Lower leg skin (tissue), 4 donors: ENCODE measurements at regions not wholly inside any gene's neighbourhood (a gene's known extent, or its start where the extent isn't known, plus 50 kb on each side); places are given as distances from the start of the nearest gene placed in this dataset.

ENCODE experiments used
- DNase-seq, 2 donors: peaks; one replicate each; pipeline ENCODE4 v3.0.0-alpha.2; 2019; ENCODE audit warnings: low spot score in 2 of 2
- H3K4me3 ChIP-seq: fragments of 200-600 bp; sonication (generic); 2 replicates; pipeline ENCODE4 v1.5.1; 2017; ENCODE audit warnings: mild to moderate bottlenecking, low read depth; ENCODE audit not compliant: poor library complexity, severe bottlenecking
- CTCF ChIP-seq, 3 donors: fragments of 450-650 bp; IDR thresholded peaks; one replicate each; pipeline ENCODE4 v1.5.1; 2016; ENCODE audit warnings: antibody characterized with exemption in 3 of 3, mild to moderate bottlenecking in 3 of 3, moderate library complexity in 2 of 3
- POLR2A ChIP-seq, 2 donors: fragments of 450-650 bp; IDR thresholded peaks; one replicate each; pipeline ENCODE4 v1.6.1; 2016 to 2017; ENCODE audit warnings: antibody characterized with exemption in 2 of 2, mild to moderate bottlenecking in 1 of 2, moderate library complexity in 1 of 2
- WGBS, 2 donors: methylation state at CpG; one replicate each; pipeline ENCODE4 v1.1.5; 2018; 5-methylcytosine and 5-hydroxymethylcytosine counted together
- intact Hi-C: fragments of 100-400 bp; cut with DNase I; formaldehyde crosslinking; loops from one replicate; pipeline ENCODE4 v1.15.0; 2023; ENCODE audit warnings: low total_unique reads

- WGBS, 2 donors = 70 to 72% methylated on average over 3 of the region's 3 CpGs
These were observed 942.5 kb upstream of the ZWINT start for GRCh38 chr10:57303566-57303965.

GRCh38 chr10:57300718-57301117 lies 939.7 kb upstream of the ZWINT start:
- intact Hi-C loops = no loop called here
- no peak for TF ChIP-seq CTCF (IDR thresholded peaks at IDR 0.05)
- TF ChIP-seq POLR2A (IDR thresholded peaks at IDR 0.05) = no peak
- DNase-seq = no peak
- H3K4me3 ChIP-seq = no peak overlapping the region
- WGBS, 2 donors = 89 to 90% methylated on average over 3 of the region's 3 CpGs

More at GRCh38 chr10:57303566-57303965, 942.5 kb upstream of the ZWINT start:
- TF ChIP-seq CTCF (IDR thresholded peaks at IDR 0.05) = no peak
- TF ChIP-seq POLR2A (IDR thresholded peaks at IDR 0.05) = no peak
- DNase-seq = no peak
- intact Hi-C loops = no loop called here
- no peak overlapping the region for H3K4me3 ChIP-seq

- DNase-seq = no peak
- H3K4me3 ChIP-seq = no peak overlapping the region
- TF ChIP-seq CTCF (IDR thresholded peaks at IDR 0.05) (no peak), POLR2A (IDR thresholded peaks at IDR 0.05) (no peak)
- WGBS, 2 donors = 42 to 64% methylated on average over 1 of the region's 1 CpG
- intact Hi-C loops = no loop called here
These were observed 933.6 kb upstream of the ZWINT start for GRCh38 chr10:57294698-57295097.

- H3K4me3 ChIP-seq = no peak overlapping the region
- DNase-seq = no peak
- intact Hi-C loops = no loop called here
- TF ChIP-seq POLR2A (IDR thresholded peaks at IDR 0.05) = no peak
- TF ChIP-seq CTCF (IDR thresholded peaks at IDR 0.05) = no peak
These were observed 927.7 kb upstream of the ZWINT start for GRCh38 chr10:57288754-57289153.

GRCh38 chr10:57262892-57263291 lies 901.8 kb upstream of the ZWINT start:
- intact Hi-C loops = no loop called here
- 31 to 32% methylated on average over 3 of the region's 3 CpGs for WGBS, 2 donors
- no peak overlapping the region for H3K4me3 ChIP-seq
- no peak for DNase-seq
- TF ChIP-seq CTCF (IDR thresholded peaks at IDR 0.05) = no peak
- no peak for TF ChIP-seq POLR2A (IDR thresholded peaks at IDR 0.05)

- 84 to 88% methylated on average over 2 of the region's 2 CpGs for WGBS, 2 donors
- H3K4me3 ChIP-seq = no peak overlapping the region
- intact Hi-C loops = no loop called here
- TF ChIP-seq POLR2A (IDR thresholded peaks at IDR 0.05) = no peak
- no peak for TF ChIP-seq CTCF (IDR thresholded peaks at IDR 0.05)
- no peak for DNase-seq
These were observed 899.1 kb upstream of the ZWINT start for GRCh38 chr10:57260175-57260574.
